GM23338 (cell line): ENCODE measurements at regions not wholly inside any gene's neighbourhood (a gene's known extent, or its start where the extent isn't known, plus 50 kb on each side); places are given as distances from the start of the nearest gene placed in this dataset.

Experiments
- ATAC-seq: fragments of 200-7000 bp; cut with Tn5 transposase; 3 replicates; pipeline ENCODE4 v1.9.1; 2020
- DNase-seq: peaks from one replicate; pipeline ENCODE4 v3.0.0-alpha.2; 2015; ENCODE audit warnings: low spot score
- H2AFZ ChIP-seq: fragments of 200-600 bp; sonication (generic); 2 replicates; pipeline ENCODE4 v1.8.0; 2016; ENCODE audit warnings: antibody characterized with exemption, mild to moderate bottlenecking, moderate library complexity
- H3F3A ChIP-seq: fragments of 200-600 bp; sonication (generic); replicated peaks from 2 replicates; pipeline ENCODE4 v1.8.0; 2017; ENCODE audit warnings: antibody characterized with exemption, mixed run types, low read depth
- H3K27ac ChIP-seq: fragments of 200-600 bp; sonication (generic); 2 replicates; pipeline ENCODE4 v1.6.1; 2016; ENCODE audit warnings: low read depth
- H3K27me3 ChIP-seq: fragments of 200-600 bp; sonication (generic); 2 replicates; pipeline ENCODE4 v1.8.0; 2016; ENCODE audit warnings: mild to moderate bottlenecking, mixed run types, moderate library complexity; ENCODE audit not compliant: insufficient read depth
- H3K36me3 ChIP-seq: fragments of 200-600 bp; sonication (generic); 2 replicates; pipeline ENCODE4 v1.8.0; 2016; ENCODE audit warnings: mild to moderate bottlenecking; ENCODE audit not compliant: insufficient read depth
- H3K4me1 ChIP-seq: fragments of 200-600 bp; sonication (generic); 2 replicates; pipeline ENCODE4 v1.8.0; 2016; ENCODE audit warnings: mild to moderate bottlenecking, moderate library complexity; ENCODE audit not compliant: insufficient read depth
- H3K4me2 ChIP-seq: fragments of 200-600 bp; sonication (generic); 2 replicates; pipeline ENCODE4 v1.7.1; 2017; ENCODE audit warnings: mixed run types
- H3K4me3 ChIP-seq: fragments of 200-600 bp; sonication (generic); 2 replicates; pipeline ENCODE4 v1.6.1; 2016; ENCODE audit warnings: mixed run types
- H3K79me2 ChIP-seq: fragments of 200-600 bp; sonication (generic); replicated peaks from 2 replicates; pipeline ENCODE4 v1.8.0; 2017; ENCODE audit warnings: mild to moderate bottlenecking; ENCODE audit not compliant: insufficient read depth
- H3K9me2 ChIP-seq: fragments of 200-600 bp; sonication (generic); 2 replicates; pipeline ENCODE4 v1.8.0; 2017; ENCODE audit not compliant: insufficient read depth
- H4K20me1 ChIP-seq: fragments of 200-600 bp; sonication (generic); replicated peaks from 2 replicates; pipeline ENCODE4 v1.8.0; 2017; ENCODE audit warnings: mild to moderate bottlenecking; ENCODE audit not compliant: insufficient read depth
- H3K27ac Mint-ChIP-seq: 2 replicates; pipeline ENCODE4 v1.8.0; 2020; ENCODE audit warnings: inconsistent platforms, mild to moderate bottlenecking, moderate library complexity, mixed read lengths
- H3K27me3 Mint-ChIP-seq: 3 replicates; pipeline ENCODE4 v1.8.0; 2022; ENCODE audit warnings: low read depth, mild to moderate bottlenecking, moderate library complexity, mixed read lengths, inconsistent platforms; ENCODE audit not compliant: insufficient read depth, poor library complexity
- H3K36me3 Mint-ChIP-seq: 3 replicates; pipeline ENCODE4 v1.8.0; 2021; ENCODE audit warnings: low read depth, mild to moderate bottlenecking, inconsistent platforms, moderate library complexity, mixed read lengths
- H3K4me1 Mint-ChIP-seq: 3 replicates; pipeline ENCODE4 v1.8.0; 2020; ENCODE audit warnings: mild to moderate bottlenecking, inconsistent platforms, mixed read lengths
- H3K4me3 Mint-ChIP-seq: 3 replicates; pipeline ENCODE4 v1.8.0; 2021; ENCODE audit warnings: moderate library complexity, mild to moderate bottlenecking, inconsistent platforms, mixed read lengths
- H3K9me3 Mint-ChIP-seq: 3 replicates; pipeline ENCODE4 v1.8.0; 2020; ENCODE audit warnings: moderate library complexity, mild to moderate bottlenecking, inconsistent platforms, mixed read lengths
- CREB1 ChIP-seq: fragments of 250-450 bp; sonication (Bioruptor Pico); IDR thresholded peaks from 2 replicates; pipeline ENCODE4 v1.5.0; 2020; ENCODE audit warnings: low read depth, mild to moderate bottlenecking, moderate library complexity
- EZH2 ChIP-seq: fragments of 200-600 bp; sonication (generic); IDR thresholded peaks from one replicate; pipeline ENCODE4 v1.8.0; 2017; ENCODE audit warnings: antibody characterized with exemption, mild to moderate bottlenecking, low read depth; ENCODE audit not compliant: unreplicated experiment
- EZH2phosphoT487 ChIP-seq: fragments of 200-600 bp; sonication (generic); IDR thresholded peaks from one replicate; pipeline ENCODE4 v1.8.1; 2018; ENCODE audit warnings: antibody characterized with exemption; ENCODE audit not compliant: unreplicated experiment
- NANOG ChIP-seq: IDR thresholded peaks from 2 replicates; pipeline ENCODE4 v1.6.1; 2016; ENCODE audit warnings: antibody characterized with exemption, borderline replicate concordance
- REST ChIP-seq: IDR thresholded peaks from one replicate; pipeline ENCODE4 v1.6.1; 2018; ENCODE audit warnings: antibody characterized with exemption; ENCODE audit not compliant: unreplicated experiment
- STAT1 ChIP-seq: IDR thresholded peaks from one replicate; pipeline ENCODE4 v1.6.1; 2016; ENCODE audit warnings: antibody characterized with exemption; ENCODE audit not compliant: unreplicated experiment
- ZNF114 ChIP-seq: fragments of 250-450 bp; sonication (Bioruptor Pico); IDR thresholded peaks from 2 replicates; pipeline ENCODE4 v1.5.0; 2020; ENCODE audit warnings: mild to moderate bottlenecking, moderate library complexity
- ZNF331 ChIP-seq: fragments of 250-450 bp; sonication (Bioruptor Pico); IDR thresholded peaks from 2 replicates; pipeline ENCODE4 v1.5.0; 2020; ENCODE audit warnings: low read depth, mild to moderate bottlenecking, moderate library complexity
- ZNF462 ChIP-seq: fragments of 250-450 bp; sonication (Bioruptor Pico); IDR thresholded peaks from 2 replicates; pipeline ENCODE4 v1.5.0; 2020; ENCODE audit warnings: mild to moderate bottlenecking, moderate library complexity
- TF ChIP-seq, protein P1 (sequence below), 2 experiments: fragments of 200-600 bp in 1 of 2; sonication (generic) in 1 of 2; conservative IDR thresholded peaks; 2 replicates each; pipeline versions ENCODE4 v1.5.1 to v1.6.1; 2016 to 2017; ENCODE audit warnings: antibody characterized with exemption in 2 of 2, low read depth in 2 of 2, mild to moderate bottlenecking in 2 of 2, moderate library complexity in 1 of 2

DNA sequence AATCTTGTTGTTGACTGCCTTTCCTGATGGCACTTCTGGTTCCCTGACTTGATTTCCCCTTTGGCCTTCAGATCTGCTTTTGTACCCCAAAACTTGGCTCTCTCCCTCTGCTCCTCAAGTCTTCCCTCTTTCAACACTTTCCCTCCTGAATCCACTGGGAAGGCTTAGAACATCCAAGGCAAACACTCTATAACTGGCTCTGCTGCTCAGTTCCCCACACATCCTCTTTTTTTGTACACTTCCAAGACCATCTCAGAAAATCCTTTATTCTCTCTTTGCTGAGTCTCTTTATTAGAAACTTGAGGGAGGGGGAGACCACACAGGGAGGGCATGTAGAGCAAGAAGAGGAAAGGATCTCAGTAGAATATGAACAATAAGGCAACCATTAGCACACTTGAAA is 354.1 kb downstream of the KIF16B start:
- Histone ChIP-seq H3K27me3 (no peaks in the 10 kb centered on the region), H3K4me2 (no peak overlapping the region), H3K36me3 (no peaks in the 10 kb centered on the region), H3K79me2 (no peaks in the 10 kb centered on the region), H3K4me3 (no peak overlapping the region), H2AFZ (no peak overlapping the region), H3K27ac (no peak overlapping the region), H3K4me1 (peaks cover 7% of the 10 kb centered on the region), H3F3A (no peaks in the 10 kb centered on the region), H4K20me1 (no peaks in the 10 kb centered on the region), H3K9me2 (0 out of 2 replicates have a peak, but pooled peaks cover 28% of the 10 kb centered on the region)
- TF ChIP-seq ZNF114 (CRISPR knock-in tag) (no peak), ZNF462 (no peak), ZNF331 (CRISPR knock-in tag) (no peak), EZH2phosphoT487 (no peak), CREB1 (CRISPR knock-in tag) (no peak), NANOG (no peak), REST (no peak), STAT1 (no peak), EZH2 (no peak)
- TF ChIP-seq, protein P1, sequence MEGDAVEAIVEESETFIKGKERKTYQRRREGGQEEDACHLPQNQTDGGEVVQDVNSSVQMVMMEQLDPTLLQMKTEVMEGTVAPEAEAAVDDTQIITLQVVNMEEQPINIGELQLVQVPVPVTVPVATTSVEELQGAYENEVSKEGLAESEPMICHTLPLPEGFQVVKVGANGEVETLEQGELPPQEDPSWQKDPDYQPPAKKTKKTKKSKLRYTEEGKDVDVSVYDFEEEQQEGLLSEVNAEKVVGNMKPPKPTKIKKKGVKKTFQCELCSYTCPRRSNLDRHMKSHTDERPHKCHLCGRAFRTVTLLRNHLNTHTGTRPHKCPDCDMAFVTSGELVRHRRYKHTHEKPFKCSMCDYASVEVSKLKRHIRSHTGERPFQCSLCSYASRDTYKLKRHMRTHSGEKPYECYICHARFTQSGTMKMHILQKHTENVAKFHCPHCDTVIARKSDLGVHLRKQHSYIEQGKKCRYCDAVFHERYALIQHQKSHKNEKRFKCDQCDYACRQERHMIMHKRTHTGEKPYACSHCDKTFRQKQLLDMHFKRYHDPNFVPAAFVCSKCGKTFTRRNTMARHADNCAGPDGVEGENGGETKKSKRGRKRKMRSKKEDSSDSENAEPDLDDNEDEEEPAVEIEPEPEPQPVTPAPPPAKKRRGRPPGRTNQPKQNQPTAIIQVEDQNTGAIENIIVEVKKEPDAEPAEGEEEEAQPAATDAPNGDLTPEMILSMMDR (conservative IDR thresholded peaks at IDR 0.05; ENCODE audit: low read depth in 2 of 2): no peak
- ATAC-seq (no peak), DNase-seq (no peak)
- Mint-ChIP-seq H3K9me3 (peaks cover 4% of the 10 kb centered on the region; the same call in 2 of the 3 replicates), H3K4me3 (no peak overlapping the region), H3K27me3 (peaks cover 1% of the 10 kb centered on the region), H3K27ac (no peak overlapping the region), H3K36me3 (peaks cover 3% of the 10 kb centered on the region; the same call in 1 of the 3 replicates), H3K4me1 (peaks cover 11% of the 10 kb centered on the region)
